Esophagus squamous epithelium (tissue), 5 donors: ENCODE measurements at regions not wholly inside any gene's neighbourhood (a gene's known extent, or its start where the extent isn't known, plus 50 kb on each side); places are given as distances from the start of the nearest gene placed in this dataset.

Experiments
- DNase-seq: peaks from one replicate; lab custom pipeline; 2025; lab: John Stamatoyannopoulos, UW
- H3K27ac ChIP-seq, 4 donors: fragments of 200-600 bp; sonication (generic); one replicate each; pipeline ENCODE4 v1.5.1; 2016 to 2019; ENCODE audit warnings: mild to moderate bottlenecking in 1 of 4
- H3K27me3 ChIP-seq, 4 donors: fragments of 200-600 bp; sonication (generic); 1 replicate in 3 of 4; 2 replicates in 1 of 4; pipeline versions ENCODE4 v1.5.1 to v1.6.0; 2017 to 2021; ENCODE audit warnings: antibody characterized with exemption in 1 of 4
- H3K36me3 ChIP-seq, 3 donors: fragments of 200-600 bp; sonication (generic); one replicate each; pipeline ENCODE4 v1.5.1; 2016 to 2019
- H3K4me1 ChIP-seq, 3 donors: fragments of 200-600 bp; sonication (generic); one replicate each; pipeline ENCODE4 v1.5.1; 2017 to 2019
- H3K4me3 ChIP-seq, 4 donors: fragments of 200-600 bp; sonication (generic); 1 replicate in 3 of 4; 2 replicates in 1 of 4; pipeline ENCODE4 v1.5.1; 2016 to 2019; ENCODE audit warnings: mild to moderate bottlenecking in 2 of 4, moderate library complexity in 1 of 4
- H3K9me3 ChIP-seq, 3 donors: fragments of 200-600 bp; sonication (generic); one replicate each; pipeline ENCODE4 v1.5.1; 2016 to 2019
- POLR2A ChIP-seq, 4 donors: fragments of 450-650 bp; IDR thresholded peaks; one replicate each; pipeline ENCODE4 v1.6.1; 2017; ENCODE audit warnings: antibody characterized with exemption in 4 of 4, mild to moderate bottlenecking in 4 of 4, moderate library complexity in 3 of 4
- WGBS, 2 donors: methylation state at CpG; one replicate each; pipeline ENCODE4 v1.1.5; 2018; 5-methylcytosine and 5-hydroxymethylcytosine counted together
- intact Hi-C: fragments of 100-400 bp; cut with DNase I; formaldehyde crosslinking; loops from one replicate; pipeline ENCODE4 v1.15.0; 2022
- TF ChIP-seq, protein P1 (sequence below), 6 experiments: fragments of 450-650 bp in 4 of 6; fragments of 200-600 bp in 2 of 6; sonication (generic) in 2 of 6; IDR thresholded peaks; one replicate each; pipeline ENCODE4 v1.5.1; 2016 to 2019; ENCODE audit warnings: antibody characterized with exemption in 6 of 6, mild to moderate bottlenecking in 4 of 6, moderate library complexity in 4 of 6
- donor health status: DM: yes; HTN: yes; CAD: no.

DNA sequence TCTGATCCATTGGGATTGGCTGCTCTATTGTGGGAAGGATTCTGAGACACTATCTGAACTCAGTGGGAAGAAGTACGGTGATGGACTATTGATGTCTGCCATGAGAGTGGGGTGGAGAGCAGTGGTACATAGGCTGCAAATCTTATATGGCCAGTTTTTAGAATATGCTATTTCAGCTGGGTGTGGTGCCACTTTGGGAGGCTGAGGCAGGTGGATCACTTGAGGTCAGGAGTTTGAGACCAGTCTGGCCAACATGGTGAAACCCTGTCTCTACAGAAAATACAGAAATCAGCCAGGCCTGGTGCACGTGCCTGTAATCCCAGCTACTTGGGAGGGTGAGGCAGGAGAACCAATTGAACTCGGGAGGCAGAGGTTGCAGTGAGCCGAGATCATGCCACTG lies 505.9 kb downstream of the MED13L start:
- no peaks in the 10 kb centered on the region for H3K4me1 ChIP-seq
- 78 to 86% methylated on average over 4 of the region's 4 CpGs for WGBS, 2 donors
- intact Hi-C loops, result no loop called here

DNA sequence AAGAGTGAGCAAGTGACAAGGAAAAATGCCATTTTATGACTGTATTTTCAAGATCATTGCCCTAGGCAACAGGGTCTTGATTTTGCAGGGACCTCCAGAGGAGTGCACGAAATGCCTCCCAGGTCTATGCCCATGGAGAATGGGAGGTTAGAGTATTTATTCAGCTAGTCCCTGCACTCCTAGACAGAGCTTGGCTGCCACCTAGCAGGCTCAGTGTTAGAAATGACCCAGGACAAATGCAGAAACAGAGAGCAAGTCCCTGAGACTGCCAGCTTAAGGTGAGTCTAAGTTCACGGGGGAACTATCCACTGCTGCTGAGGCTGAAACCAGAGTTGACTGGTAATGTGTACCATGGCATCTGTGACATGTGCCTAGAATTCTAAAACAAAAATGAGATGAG lies 506.4 kb downstream of the MED13L start:
- no peak for DNase-seq
- no peak for TF ChIP-seq POLR2A (IDR thresholded peaks at IDR 0.05)
- TF ChIP-seq, protein P1, sequence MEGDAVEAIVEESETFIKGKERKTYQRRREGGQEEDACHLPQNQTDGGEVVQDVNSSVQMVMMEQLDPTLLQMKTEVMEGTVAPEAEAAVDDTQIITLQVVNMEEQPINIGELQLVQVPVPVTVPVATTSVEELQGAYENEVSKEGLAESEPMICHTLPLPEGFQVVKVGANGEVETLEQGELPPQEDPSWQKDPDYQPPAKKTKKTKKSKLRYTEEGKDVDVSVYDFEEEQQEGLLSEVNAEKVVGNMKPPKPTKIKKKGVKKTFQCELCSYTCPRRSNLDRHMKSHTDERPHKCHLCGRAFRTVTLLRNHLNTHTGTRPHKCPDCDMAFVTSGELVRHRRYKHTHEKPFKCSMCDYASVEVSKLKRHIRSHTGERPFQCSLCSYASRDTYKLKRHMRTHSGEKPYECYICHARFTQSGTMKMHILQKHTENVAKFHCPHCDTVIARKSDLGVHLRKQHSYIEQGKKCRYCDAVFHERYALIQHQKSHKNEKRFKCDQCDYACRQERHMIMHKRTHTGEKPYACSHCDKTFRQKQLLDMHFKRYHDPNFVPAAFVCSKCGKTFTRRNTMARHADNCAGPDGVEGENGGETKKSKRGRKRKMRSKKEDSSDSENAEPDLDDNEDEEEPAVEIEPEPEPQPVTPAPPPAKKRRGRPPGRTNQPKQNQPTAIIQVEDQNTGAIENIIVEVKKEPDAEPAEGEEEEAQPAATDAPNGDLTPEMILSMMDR (IDR thresholded peaks at IDR 0.05), result no peak
- WGBS, 2 donors, result 31 to 42% methylated on average over 2 of the region's 2 CpGs
- H3K36me3 ChIP-seq, result no peaks in the 10 kb centered on the region
- peaks cover 0 to 16% (median 0%) of the 10 kb centered on the region in 4 donors for H3K27me3 ChIP-seq
- no peak overlapping the region for H3K4me3 ChIP-seq
- intact Hi-C loops, result no loop called here
- H3K27ac ChIP-seq, result no peak overlapping the region
- H3K9me3 ChIP-seq, result no peaks in the 10 kb centered on the region
- H3K4me1 ChIP-seq, result no peaks in the 10 kb centered on the region

More for the DNA sequence above, 505.9 kb downstream of the MED13L start:
- Histone ChIP-seq H3K27me3 (peaks cover 0 to 15% (median 0%) of the 10 kb centered on the region in 4 donors), H3K27ac (no peak overlapping the region), H3K9me3 (no peaks in the 10 kb centered on the region), H3K36me3 (no peaks in the 10 kb centered on the region), H3K4me3 (no peak overlapping the region)
- TF ChIP-seq POLR2A (IDR thresholded peaks at IDR 0.05), result no peak
- TF ChIP-seq, protein P1 (IDR thresholded peaks at IDR 0.05), result no peak
- no peak for DNase-seq

DNA sequence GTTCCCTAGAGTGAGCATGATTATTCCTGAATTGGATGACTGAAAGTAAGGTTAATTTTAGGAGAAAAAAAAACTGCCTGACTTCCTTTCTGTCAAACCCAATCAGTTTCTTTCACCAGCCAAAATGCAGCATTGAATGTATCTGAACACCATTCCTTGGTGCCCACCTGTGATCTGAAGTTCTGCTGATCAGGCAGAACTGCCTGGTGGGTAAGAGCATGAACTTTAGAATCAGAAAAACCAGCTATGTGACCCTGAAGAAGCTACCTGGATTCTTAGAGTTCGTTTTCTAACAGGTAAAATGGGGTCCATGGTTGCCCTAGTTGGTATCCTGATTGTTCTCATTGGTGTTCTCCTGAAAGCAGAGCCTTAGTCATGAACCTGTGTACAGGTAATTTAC lies 506.9 kb downstream of the MED13L start:
- TF ChIP-seq, protein P1 (IDR thresholded peaks at IDR 0.05), result no peak
- TF ChIP-seq POLR2A (IDR thresholded peaks at IDR 0.05), result no peak
- H3K27ac ChIP-seq, result no peak overlapping the region
- no peaks in the 10 kb centered on the region for H3K4me1 ChIP-seq
- H3K4me3 ChIP-seq, result no peak overlapping the region
- intact Hi-C loops, result no loop called here
- H3K36me3 ChIP-seq, result no peaks in the 10 kb centered on the region
- DNase-seq, result no peak
- peaks cover 0 to 16% (median 0%) of the 10 kb centered on the region in 4 donors for H3K27me3 ChIP-seq
- 29 to 47% methylated on average over 1 of the region's 1 CpG for WGBS, 2 donors
- H3K9me3 ChIP-seq, result no peaks in the 10 kb centered on the region

DNA sequence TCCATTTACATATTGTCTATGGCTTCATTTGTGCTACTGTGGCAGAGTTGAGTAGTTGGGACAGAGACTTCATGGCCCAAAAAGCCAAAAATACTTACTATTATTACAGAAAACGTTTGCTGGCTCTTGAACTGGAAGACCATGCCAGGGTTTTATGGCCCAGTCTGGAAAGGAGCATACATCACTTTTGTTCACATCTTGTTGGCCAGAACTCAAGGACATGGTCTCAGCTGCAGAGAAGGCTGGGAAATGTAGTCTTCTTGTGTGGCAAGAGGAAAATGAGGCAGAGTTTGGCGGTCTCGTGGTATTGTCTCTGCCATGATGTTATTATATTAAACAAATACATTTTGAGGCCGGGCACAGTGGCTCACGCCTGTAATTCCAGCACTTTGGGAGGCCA lies 509.6 kb downstream of the MED13L start:
- no peak for TF ChIP-seq POLR2A (IDR thresholded peaks at IDR 0.05)
- TF ChIP-seq, protein P1 (IDR thresholded peaks at IDR 0.05), result no peak
- DNase-seq, result no peak
- no peak overlapping the region for H3K27ac ChIP-seq
- no peaks in the 10 kb centered on the region for H3K9me3 ChIP-seq
- H3K4me1 ChIP-seq, result no peaks in the 10 kb centered on the region
- WGBS, 2 donors, result 59 to 61% methylated on average over 5 of the region's 5 CpGs
- intact Hi-C loops, result loop anchor here (5.0 kb wide), 1 partner anchor 1101 kb away; no protein-coding TSS in a partner anchor
- peaks cover 0 to 16% (median 0%) of the 10 kb centered on the region in 4 donors for H3K27me3 ChIP-seq
- H3K4me3 ChIP-seq, result no peak overlapping the region
- H3K36me3 ChIP-seq, result no peaks in the 10 kb centered on the region

DNA sequence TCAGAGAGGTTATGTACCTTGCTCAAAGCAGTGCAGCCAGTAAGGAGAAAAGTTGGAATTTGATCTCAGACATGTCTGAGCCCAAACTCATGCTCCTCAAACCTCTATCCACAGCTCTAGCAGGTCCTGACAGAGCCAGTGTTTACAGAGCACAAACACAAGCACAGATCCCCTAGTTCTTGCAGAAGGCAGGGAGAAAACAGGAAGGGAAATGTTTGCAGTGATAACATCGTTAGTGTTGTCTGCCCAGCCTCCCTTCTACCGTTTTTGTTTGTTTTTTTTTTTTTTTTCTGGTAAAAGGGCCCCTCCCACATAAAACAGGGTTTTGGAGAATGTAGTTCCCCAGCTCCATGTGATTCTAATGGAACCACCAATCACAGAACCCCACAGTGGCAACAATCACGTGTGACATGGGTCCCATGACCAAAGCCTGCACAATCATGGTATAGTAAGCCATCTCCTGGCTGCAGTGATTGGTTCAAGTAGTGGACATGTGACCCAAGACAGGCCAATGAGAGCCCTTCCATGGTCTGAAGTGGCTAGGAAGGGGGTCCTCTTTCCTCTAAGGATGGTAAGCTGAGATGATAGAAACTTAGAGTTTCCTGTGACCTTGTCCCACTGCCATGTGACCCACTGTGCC lies 513.4 kb downstream of the MED13L start:
- no peaks in the 10 kb centered on the region for H3K36me3 ChIP-seq
- no peaks in the 10 kb centered on the region for H3K9me3 ChIP-seq
- H3K27ac ChIP-seq, result no peak overlapping the region
- 8 to 16% methylated on average over 3 of the region's 3 CpGs for WGBS, 2 donors
- intact Hi-C loops, result no loop called here
- DNase-seq, result no peak
- H3K4me3 ChIP-seq, result no peak overlapping the region
- no peaks in the 10 kb centered on the region for H3K4me1 ChIP-seq
- TF ChIP-seq, protein P1 (IDR thresholded peaks at IDR 0.05), result no peak
- no peak for TF ChIP-seq POLR2A (IDR thresholded peaks at IDR 0.05)
- peaks cover 0 to 24% (median 0%) of the 10 kb centered on the region in 4 donors for H3K27me3 ChIP-seq
